AG04449 (cell line): ENCODE measurements at regions not wholly inside any gene's neighbourhood (a gene's known extent, or its start where the extent isn't known, plus 50 kb on each side); places are given as distances from the start of the nearest gene placed in this dataset.

Source experiments
- CTCF ChIA-PET: fragments of 350-600 bp; formaldehyde crosslinking; extraction: SDS; loops from one replicate; lab custom pipeline; 2021; ENCODE audit warnings: antibody characterized with exemption; lab: Yijun Ruan, JAX
- POLR2A ChIA-PET: fragments of 400-600, 350-600 bp; formaldehyde crosslinking; extraction: SDS; loops from one replicate; lab custom pipeline; 2020; ENCODE audit warnings: antibody characterized with exemption, inconsistent platforms; lab: Yijun Ruan, JAX
- DNase-seq: peaks from one replicate; pipeline ENCODE4 v3.0.0-alpha.2; 2010; ENCODE audit warnings: low read depth, low spot score
- H3K4me3 ChIP-seq: 2 replicates; pipeline ENCODE4 v1.5.1; 2011; ENCODE audit warnings: low read depth, mild to moderate bottlenecking, control low read depth, low read length
- CTCF ChIP-seq: IDR thresholded peaks from one replicate; pipeline ENCODE4 v1.5.1; 2011; ENCODE audit warnings: mild to moderate bottlenecking, moderate library complexity, low read length, control low read depth, inconsistent platforms; ENCODE audit not compliant: insufficient read depth; ENCODE audit errors: missing control alignments

GRCh38 chr16:63982110-63982509 lies 1139.8 kb downstream of the CDH11 start:
- ChIA-PET CTCF (no interaction called here), POLR2A (no interaction called here)
- DNase-seq = no peak

GRCh38 chr16:63981639-63982038 lies 1140.2 kb downstream of the CDH11 start:
- no peak overlapping the region for H3K4me3 ChIP-seq
- CTCF ChIA-PET = no interaction called here
- POLR2A ChIA-PET = no interaction called here
- DNase-seq = no peak
- no peak for TF ChIP-seq CTCF

More at GRCh38 chr16:63982110-63982509, 1139.8 kb downstream of the CDH11 start:
- no peak for TF ChIP-seq CTCF
- H3K4me3 ChIP-seq = no peak overlapping the region

GRCh38 chr16:63980763-63981162 lies 1141.1 kb downstream of the CDH11 start:
- ChIA-PET CTCF (no interaction called here), POLR2A (no interaction called here)
- no peak for TF ChIP-seq CTCF
- H3K4me3 ChIP-seq = no peak overlapping the region
- no peak for DNase-seq

GRCh38 chr16:63978240-63978639 lies 1143.6 kb downstream of the CDH11 start:
- H3K4me3 ChIP-seq = no peak overlapping the region
- no peak for TF ChIP-seq CTCF
- DNase-seq = no peak
- CTCF ChIA-PET = no interaction called here
- POLR2A ChIA-PET = no interaction called here

- H3K4me3 ChIP-seq = no peak overlapping the region
- POLR2A ChIA-PET = no interaction called here
- no peak for DNase-seq
- no peak for TF ChIP-seq CTCF
- CTCF ChIA-PET = no interaction called here
Measured at GRCh38 chr16:63976345-63976744, 1145.5 kb downstream of the CDH11 start.

GRCh38 chr16:63975669-63976068 lies 1146.2 kb downstream of the CDH11 start:
- DNase-seq = no peak
- H3K4me3 ChIP-seq = no peak overlapping the region
- ChIA-PET CTCF (no interaction called here), POLR2A (no interaction called here)
- TF ChIP-seq CTCF = no peak

GRCh38 chr16:63967966-63968365 lies 1153.9 kb downstream of the CDH11 start:
- POLR2A ChIA-PET = no interaction called here
- CTCF ChIA-PET = no interaction called here
- no peak overlapping the region for H3K4me3 ChIP-seq
- no peak for TF ChIP-seq CTCF
- no peak for DNase-seq
